Activated B cell treated with CpG ODN at 0.5 μM for 24 hours (primary cell): ENCODE measurements at regions not wholly inside any gene's neighbourhood (a gene's known extent, or its start where the extent isn't known, plus 50 kb on each side); places are given as distances from the start of the nearest gene placed in this dataset.
"Not testable (repeated sequence)": the region's sequence is repeated elsewhere in the genome, so short reads cannot be mapped to it uniquely, and the experiment has no call there.

ENCODE experiments used
- ATAC-seq: fragments of 200-7000 bp; cut with Tn5 transposase; one replicate; pipeline ENCODE4 v1.10.0; 2021; ENCODE audit warnings: low read depth, mild to moderate bottlenecking, moderate library complexity
- CTCF ChIA-PET: fragments of 350-600 bp; sonication (Branson Sonifier 250); formaldehyde crosslinking; loops from one replicate; lab custom pipeline; 2021; ENCODE audit warnings: antibody characterized with exemption; lab: Charles Lee
- POLR2A ChIA-PET: fragments of 350-600 bp; sonication (Branson Sonifier 250); formaldehyde crosslinking; loops from one replicate; lab custom pipeline; 2021; ENCODE audit warnings: antibody characterized with exemption; lab: Charles Lee
- DNase-seq: peaks from one replicate; pipeline ENCODE4 v3.0.0; 2022
- H3K27ac Mint-ChIP-seq: one replicate; pipeline ENCODE4 v1.8.0; 2020; ENCODE audit warnings: mixed read lengths
- H3K27me3 Mint-ChIP-seq: one replicate; pipeline ENCODE4 v1.8.0; 2021; ENCODE audit warnings: mixed read lengths
- H3K36me3 Mint-ChIP-seq: one replicate; pipeline ENCODE4 v1.8.0; 2021; ENCODE audit warnings: low read depth, mixed read lengths
- H3K4me1 Mint-ChIP-seq: one replicate; pipeline ENCODE4 v1.8.0; 2021; ENCODE audit warnings: mixed read lengths
- H3K4me3 Mint-ChIP-seq: one replicate; pipeline ENCODE4 v1.8.0; 2020; ENCODE audit warnings: mild to moderate bottlenecking, mixed read lengths
- H3K9me3 Mint-ChIP-seq: one replicate; pipeline ENCODE4 v1.8.0; 2020; ENCODE audit warnings: mixed read lengths
- intact Hi-C: fragments of 100-400 bp; cut with micrococcal nuclease; formaldehyde crosslinking; loops from one replicate; pipeline ENCODE4 v1.15.1; 2024
- TF ChIP-seq, protein P1 (sequence below): fragments of 200-600 bp; IDR thresholded peaks from one replicate; pipeline ENCODE4 v1.8.0; 2022; ENCODE audit warnings: antibody characterized with exemption, mild to moderate bottlenecking

DNA sequence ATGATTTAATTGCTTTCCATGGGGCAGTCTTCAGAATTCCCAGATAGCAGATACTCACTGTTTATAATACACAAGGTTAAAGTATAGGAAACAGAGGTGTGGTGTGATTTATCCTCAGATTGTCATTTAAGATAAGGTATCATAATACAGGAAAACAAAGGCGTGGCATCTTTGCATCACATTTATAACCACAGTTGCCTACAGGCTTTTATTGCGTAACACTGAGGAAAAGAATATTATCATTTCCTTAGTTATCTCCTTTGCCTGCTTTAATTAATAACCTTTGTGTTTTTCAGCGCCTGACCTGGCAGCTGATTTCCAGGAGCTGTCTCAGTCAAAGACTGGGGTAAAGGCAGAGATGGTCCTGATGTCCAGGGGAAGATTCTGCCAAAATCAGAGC, 68.8 kb downstream of the SSX7 start:
- CTCF ChIA-PET = no interaction called here
- no peaks in the 10 kb centered on the region for H3K4me1 Mint-ChIP-seq
- POLR2A ChIA-PET = no interaction called here
- no peak for DNase-seq
- TF ChIP-seq, protein P1, sequence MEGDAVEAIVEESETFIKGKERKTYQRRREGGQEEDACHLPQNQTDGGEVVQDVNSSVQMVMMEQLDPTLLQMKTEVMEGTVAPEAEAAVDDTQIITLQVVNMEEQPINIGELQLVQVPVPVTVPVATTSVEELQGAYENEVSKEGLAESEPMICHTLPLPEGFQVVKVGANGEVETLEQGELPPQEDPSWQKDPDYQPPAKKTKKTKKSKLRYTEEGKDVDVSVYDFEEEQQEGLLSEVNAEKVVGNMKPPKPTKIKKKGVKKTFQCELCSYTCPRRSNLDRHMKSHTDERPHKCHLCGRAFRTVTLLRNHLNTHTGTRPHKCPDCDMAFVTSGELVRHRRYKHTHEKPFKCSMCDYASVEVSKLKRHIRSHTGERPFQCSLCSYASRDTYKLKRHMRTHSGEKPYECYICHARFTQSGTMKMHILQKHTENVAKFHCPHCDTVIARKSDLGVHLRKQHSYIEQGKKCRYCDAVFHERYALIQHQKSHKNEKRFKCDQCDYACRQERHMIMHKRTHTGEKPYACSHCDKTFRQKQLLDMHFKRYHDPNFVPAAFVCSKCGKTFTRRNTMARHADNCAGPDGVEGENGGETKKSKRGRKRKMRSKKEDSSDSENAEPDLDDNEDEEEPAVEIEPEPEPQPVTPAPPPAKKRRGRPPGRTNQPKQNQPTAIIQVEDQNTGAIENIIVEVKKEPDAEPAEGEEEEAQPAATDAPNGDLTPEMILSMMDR = no peak
- no peaks in the 10 kb centered on the region for H3K36me3 Mint-ChIP-seq
- peaks cover 9% of the 10 kb centered on the region for H3K27me3 Mint-ChIP-seq
- no peaks in the 10 kb centered on the region for H3K9me3 Mint-ChIP-seq
- intact Hi-C loops = no loop called here
- H3K4me3 Mint-ChIP-seq = no peak overlapping the region
- ATAC-seq = no peak
- H3K27ac Mint-ChIP-seq = no peak overlapping the region

DNA sequence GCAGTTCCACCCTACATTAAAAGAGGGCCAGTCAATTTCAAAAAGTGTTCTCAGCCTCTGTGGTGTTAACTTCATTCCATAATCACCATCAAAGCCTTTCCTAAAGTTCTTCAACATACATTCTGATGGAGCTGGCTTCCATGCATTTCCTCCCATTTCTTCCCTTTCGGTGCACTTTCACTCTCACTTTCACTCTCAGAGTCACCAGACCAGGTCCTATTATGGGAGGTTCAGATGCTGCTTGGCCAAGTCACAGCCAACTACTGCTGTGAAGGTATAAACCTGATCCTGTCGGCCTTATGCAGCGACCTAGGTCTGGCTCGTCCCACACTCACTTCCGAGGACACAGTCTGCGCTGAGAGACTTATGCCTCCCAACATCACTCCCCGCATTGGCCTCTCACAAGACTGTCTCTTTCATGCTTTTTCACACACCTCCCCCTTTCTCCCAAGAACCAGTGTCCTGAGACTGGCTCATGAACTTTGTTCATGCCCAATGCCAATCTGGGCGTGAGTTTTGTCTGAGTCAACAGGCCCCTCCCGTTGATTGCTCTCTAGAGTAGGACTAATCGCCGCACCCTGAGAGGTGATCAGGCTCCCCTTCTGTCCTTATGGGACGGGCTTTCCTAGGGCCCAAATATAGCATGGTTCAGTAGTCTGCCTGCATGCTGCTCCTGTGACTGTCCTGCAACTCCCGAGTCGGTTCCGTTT, 60.8 kb upstream of the XAGE1B start:
- no peak overlapping the region for H3K27ac Mint-ChIP-seq
- no peak for DNase-seq

DNA sequence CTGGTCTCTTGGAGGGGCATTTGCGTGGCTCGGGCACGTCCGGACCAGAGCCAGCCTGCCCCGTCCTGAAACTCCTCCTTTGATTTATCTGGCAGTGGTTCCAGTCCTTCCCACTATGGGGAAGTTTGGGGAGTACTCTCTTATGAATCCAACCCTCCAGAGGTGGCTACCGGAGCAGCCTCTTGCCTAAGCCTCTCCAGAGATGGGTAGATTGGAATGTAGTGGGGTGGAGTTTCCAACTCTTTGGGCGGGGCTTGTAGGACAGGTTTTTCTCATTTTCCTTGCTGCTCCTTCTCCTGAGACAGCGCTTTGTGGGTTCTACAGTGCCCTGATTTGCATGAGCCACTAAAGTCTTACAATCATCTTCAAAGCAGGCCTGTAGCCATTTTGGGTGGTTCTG, 60.1 kb upstream of the XAGE1B start:
- Mint-ChIP-seq H3K4me1 (no peaks in the 10 kb centered on the region), H3K36me3 (no peaks in the 10 kb centered on the region), H3K27ac (no peak overlapping the region), H3K4me3 (no peak overlapping the region), H3K9me3 (no peaks in the 10 kb centered on the region), H3K27me3 (peaks cover 4% of the 10 kb centered on the region)
- CTCF ChIA-PET = no interaction called here
- TF ChIP-seq, protein P1 = no peak
- no peak for DNase-seq
- POLR2A ChIA-PET = no interaction called here
- intact Hi-C loops = loop anchor here (5.0 kb wide), 1 partner anchor 515 kb away; the partner anchor contains the start of gene KANTR
- ATAC-seq = no peak

More for the DNA sequence above, 60.8 kb upstream of the XAGE1B start:
- peaks cover 4% of the 10 kb centered on the region for H3K27me3 Mint-ChIP-seq
- no peak overlapping the region for H3K4me3 Mint-ChIP-seq
- no peaks in the 10 kb centered on the region for H3K9me3 Mint-ChIP-seq
- ChIA-PET CTCF (no interaction called here), POLR2A (no interaction called here)
- intact Hi-C loops = loop anchor here (5.0 kb wide), 1 partner anchor 515 kb away; the partner anchor contains the start of gene KANTR
- H3K36me3 Mint-ChIP-seq = no peaks in the 10 kb centered on the region
- TF ChIP-seq, protein P1 = no peak
- ATAC-seq = no peak
- no peaks in the 10 kb centered on the region for H3K4me1 Mint-ChIP-seq

GRCh38 chrX:52576474-52576873, 59.6 kb upstream of the XAGE1B start:
- CTCF ChIA-PET = no interaction called here
- Mint-ChIP-seq H3K4me3 (no peak overlapping the region), H3K9me3 (no peaks in the 10 kb centered on the region), H3K36me3 (no peaks in the 10 kb centered on the region), H3K27me3 (peaks cover 4% of the 10 kb centered on the region), H3K27ac (no peak overlapping the region), H3K4me1 (no peaks in the 10 kb centered on the region)
- intact Hi-C loops = loop anchor here (5.0 kb wide), 1 partner anchor 516 kb away; the partner anchor contains the start of gene KANTR
- ATAC-seq = no peak
- no peak for DNase-seq
- TF ChIP-seq, protein P1 = no peak
- POLR2A ChIA-PET = no interaction called here

GRCh38 chrX:52574416-52575275, 57.8 kb upstream of the XAGE1B start:
- CTCF ChIA-PET = interaction anchor here (1.1 to 1.3 kb wide), 2 partner anchors 349 to 415 kb away, joined by 3 to 4 read pairs; no protein-coding TSS in a partner anchor
- POLR2A ChIA-PET = no interaction called here
- intact Hi-C loops = loop anchor here (2.0 to 5.0 kb wide), 2 partner anchors 420 to 518 kb away; partner anchors contain the start of gene KANTR
- Mint-ChIP-seq H3K4me1 (no peaks in the 10 kb centered on the region), H3K27me3 (peaks cover 4% of the 10 kb centered on the region), H3K9me3 (no peaks in the 10 kb centered on the region), H3K4me3 (no peak overlapping the region), H3K36me3 (no peaks in the 10 kb centered on the region), H3K27ac (no peak overlapping the region)
- ATAC-seq (peak; percentile 42), DNase-seq (no peak)
- TF ChIP-seq, protein P1 = no peak

GRCh38 chrX:52568146-52568545, 51.3 kb upstream of the XAGE1B start:
- POLR2A ChIA-PET, H3K27ac Mint-ChIP-seq, DNase-seq, H3K4me1 Mint-ChIP-seq, ATAC-seq, H3K27me3 Mint-ChIP-seq, CTCF ChIA-PET, H3K4me3 Mint-ChIP-seq, H3K9me3 Mint-ChIP-seq, intact Hi-C loops, H3K36me3 Mint-ChIP-seq: not testable (repeated sequence)
